H1 (cell line): ENCODE measurements at regions not wholly inside any gene's neighbourhood (a gene's known extent, or its start where the extent isn't known, plus 50 kb on each side); places are given as distances from the start of the nearest gene placed in this dataset.
A peak's percentile ranks its signal among the peaks of the same experiment; 100 is the strongest.

Source experiments
- CTCF ChIA-PET: fragments of 300-600 bp; sonication (Branson Sonifier 250); formaldehyde crosslinking; loops from one replicate; lab custom pipeline; 2021; ENCODE audit not compliant: partially characterized antibody; lab: Charles Lee
- POLR2A ChIA-PET: fragments of 300-600 bp; sonication (Branson Sonifier 250); formaldehyde crosslinking; loops from one replicate; lab custom pipeline; 2021; ENCODE audit warnings: inconsistent platforms; ENCODE audit not compliant: partially characterized antibody; lab: Charles Lee
- DNase-seq, 2 experiments: peaks; one replicate each; pipeline versions ENCODE4 v3.0.0 to v3.0.0-alpha.2; 2010 to 2022; ENCODE audit warnings: low spot score in 2 of 2, low read depth in 1 of 2, mixed read lengths in 1 of 2
- FAIRE-seq: peaks from 2 replicates; lab custom pipeline; 2011; peaks lifted over from hg19 to GRCh38; lab: Jason Lieb, UNC
- H2AFZ ChIP-seq: 2 replicates; pipeline ENCODE4 v1.8.1; 2012; ENCODE audit warnings: low read length, inconsistent platforms
- H2AK5ac ChIP-seq: 2 replicates; pipeline ENCODE4 v1.6.1; 2013; ENCODE audit warnings: low read depth, low read length
- H2BK120ac ChIP-seq: replicated peaks from 2 replicates; pipeline ENCODE3; 2013; ENCODE audit warnings: low read depth, low read length, inconsistent platforms
- H2BK12ac ChIP-seq: 2 replicates; pipeline ENCODE4 v1.6.1; 2013; ENCODE audit warnings: low read depth, low read length
- H2BK15ac ChIP-seq: 2 replicates; pipeline ENCODE4 v1.6.1; 2013; ENCODE audit warnings: low read length
- H2BK20ac ChIP-seq: 2 replicates; pipeline ENCODE4 v1.6.1; 2013; ENCODE audit warnings: low read length
- H2BK5ac ChIP-seq: 2 replicates; pipeline ENCODE4 v1.6.1; 2013; ENCODE audit warnings: low read depth, low read length
- H3K14ac ChIP-seq: 2 replicates; pipeline ENCODE4 v1.6.1; 2013; ENCODE audit warnings: inconsistent platforms; ENCODE audit not compliant: insufficient read length
- H3K18ac ChIP-seq: 2 replicates; pipeline ENCODE4 v1.6.1; 2013; ENCODE audit warnings: low read length; ENCODE audit errors: extremely low read depth
- H3K23ac ChIP-seq: 2 replicates; pipeline ENCODE4 v1.6.1; 2013; ENCODE audit warnings: inconsistent platforms; ENCODE audit not compliant: insufficient read length
- H3K23me2 ChIP-seq: 2 replicates; pipeline ENCODE4 v1.6.1; 2013; ENCODE audit warnings: low read depth, low read length
- H3K27ac ChIP-seq: 2 replicates; pipeline ENCODE4 v1.6.1; 2011; ENCODE audit warnings: low read depth, low read length, inconsistent platforms
- H3K27me3 ChIP-seq, 4 experiments: replicated peaks in 1 of 4; 1 replicate in 1 of 4; 2 replicates in 3 of 4; pipeline versions ENCODE4 v1.6.1 to v1.8.1; 2011 to 2013; ENCODE audit warnings: low read length in 3 of 4, mild to moderate bottlenecking in 3 of 4, inconsistent platforms in 2 of 4, mixed read lengths in 2 of 4, moderate library complexity in 1 of 4; ENCODE audit not compliant: control insufficient read depth in 3 of 4, insufficient read depth in 3 of 4; ENCODE audit errors: extremely low read depth in 1 of 4
- H3K36me3 ChIP-seq, 4 experiments: 2 replicates each; pipeline versions ENCODE4 v1.6.1 to v1.8.1; 2011 to 2013; ENCODE audit warnings: mild to moderate bottlenecking in 4 of 4, low read length in 3 of 4, moderate library complexity in 2 of 4, control low read depth in 1 of 4, inconsistent platforms in 1 of 4; ENCODE audit not compliant: insufficient read depth in 4 of 4, control insufficient read depth in 2 of 4
- H3K4ac ChIP-seq: replicated peaks from 2 replicates; pipeline ENCODE3; 2013; ENCODE audit warnings: low read length, low read depth, mixed read lengths, inconsistent platforms; ENCODE audit not compliant: insufficient read length
- H3K4me1 ChIP-seq, 4 experiments: replicated peaks in 1 of 4; 1 replicate in 1 of 4; 2 replicates in 3 of 4; pipeline versions ENCODE4 v1.6.1 to v1.8.1; 2011 to 2013; ENCODE audit warnings: low read length in 3 of 4, inconsistent platforms in 2 of 4, mixed read lengths in 1 of 4; ENCODE audit not compliant: insufficient read depth in 4 of 4, control insufficient read depth in 3 of 4
- H3K4me2 ChIP-seq, 2 experiments: 2 replicates each; pipeline versions ENCODE4 v1.6.1 to v1.8.1; 2011 to 2013; ENCODE audit warnings: low read depth in 2 of 2, low read length in 2 of 2, control low read depth in 1 of 2, inconsistent platforms in 1 of 2, mild to moderate bottlenecking in 1 of 2; ENCODE audit not compliant: insufficient read depth in 1 of 2
- H3K4me3 ChIP-seq, 4 experiments: fragments of 200-600, 300-600 bp in 1 of 4; sonication (generic), shearing (Covaris generic), sonication (Bioruptor Twin) in 1 of 4; 2 replicates each; pipeline versions ENCODE4 v1.5.1 to v1.8.1; 2011 to 2016; ENCODE audit warnings: low read length in 4 of 4, low read depth in 3 of 4, control low read depth in 2 of 4, inconsistent platforms in 2 of 4, mild to moderate bottlenecking in 2 of 4, mixed read lengths in 1 of 4, moderate library complexity in 1 of 4; ENCODE audit not compliant: insufficient read depth in 2 of 4; ENCODE audit errors: extremely low read depth in 1 of 4
- H3K56ac ChIP-seq: replicated peaks from 2 replicates; pipeline ENCODE3; 2013; ENCODE audit warnings: low read depth, mild to moderate bottlenecking, mixed read lengths, low read length, inconsistent platforms; ENCODE audit not compliant: insufficient read length
- H3K79me1 ChIP-seq: 2 replicates; pipeline ENCODE4 v1.6.1; 2013; ENCODE audit warnings: low read depth, low read length, control low read depth
- H3K79me2 ChIP-seq, 2 experiments: 2 replicates each; pipeline versions ENCODE4 v1.6.1 to v1.8.1; 2012 to 2013; ENCODE audit warnings: low read length in 2 of 2, mild to moderate bottlenecking in 2 of 2, inconsistent platforms in 1 of 2; ENCODE audit not compliant: insufficient read depth in 2 of 2, control insufficient read depth in 1 of 2
- H3K9ac ChIP-seq, 4 experiments: replicated peaks in 1 of 4; 1 replicate in 1 of 4; 2 replicates in 3 of 4; pipeline versions ENCODE4 v1.6.1 to v1.8.1; 2011 to 2013; ENCODE audit warnings: low read depth in 3 of 4, low read length in 3 of 4, control low read depth in 2 of 4, mild to moderate bottlenecking in 2 of 4, moderate library complexity in 2 of 4, inconsistent platforms in 1 of 4; ENCODE audit errors: extremely low read depth in 1 of 4
- H3K9me3 ChIP-seq, 2 experiments: 2 replicates each; pipeline versions ENCODE4 v1.6.1 to v1.8.1; 2012 to 2013; ENCODE audit warnings: mild to moderate bottlenecking in 2 of 2, moderate library complexity in 2 of 2, control low read depth in 1 of 2, inconsistent platforms in 1 of 2, low read depth in 1 of 2, low read length in 1 of 2, mixed read lengths in 1 of 2; ENCODE audit not compliant: insufficient read depth in 2 of 2
- H4K20me1 ChIP-seq, 2 experiments: replicated peaks in 1 of 2; 2 replicates each; pipeline versions ENCODE3 to v1.8.1; 2011 to 2013; ENCODE audit warnings: inconsistent platforms in 2 of 2, low read length in 2 of 2, mild to moderate bottlenecking in 1 of 2; ENCODE audit not compliant: insufficient read depth in 2 of 2, control insufficient read depth in 1 of 2
- H4K5ac ChIP-seq: 2 replicates; pipeline ENCODE4 v1.6.1; 2013; ENCODE audit warnings: low read length, low read depth, mixed read lengths, inconsistent platforms; ENCODE audit not compliant: insufficient read length
- H4K8ac ChIP-seq: 2 replicates; pipeline ENCODE4 v1.8.0; 2013; ENCODE audit warnings: mild to moderate bottlenecking, moderate library complexity, low read length, inconsistent platforms; ENCODE audit not compliant: insufficient read depth; ENCODE audit errors: extremely low read depth
- H4K91ac ChIP-seq: replicated peaks from 2 replicates; pipeline ENCODE3; 2013; ENCODE audit warnings: low read length, mixed read lengths, inconsistent platforms; ENCODE audit not compliant: insufficient read length
- ASH2L ChIP-seq: fragments of 200-600, 300-600 bp; sonication (generic); IDR thresholded peaks from one replicate; pipeline ENCODE4 v1.7.1; 2017; ENCODE audit warnings: low read length
- KDM1A ChIP-seq: fragments of 200-600, 300-600 bp; sonication (generic); IDR thresholded peaks from 2 replicates; pipeline ENCODE4 v1.7.1; 2016; ENCODE audit warnings: mild to moderate bottlenecking, low read length, borderline replicate concordance
- PHF8 ChIP-seq: fragments of 200-600 bp; sonication (generic); conservative IDR thresholded peaks from 2 replicates; pipeline ENCODE4 v1.7.1; 2012; ENCODE audit warnings: low read depth, mild to moderate bottlenecking, inconsistent platforms, low read length, moderate library complexity
- RAD21 ChIP-seq, 2 experiments: IDR thresholded peaks in 1 of 2; conservative IDR thresholded peaks in 1 of 2; 2 replicates each; pipeline ENCODE4 v1.6.1; 2011; ENCODE audit warnings: low read depth in 2 of 2, low read length in 2 of 2, improper control_type of control experiment in 1 of 2, inconsistent platforms in 1 of 2, mild to moderate bottlenecking in 1 of 2, moderate library complexity in 1 of 2
- RNF2 ChIP-seq: fragments of 200-900, 300-1000 bp; sonication (generic); IDR thresholded peaks from 2 replicates; pipeline ENCODE4 v1.7.1; 2016; ENCODE audit warnings: borderline replicate concordance, low read depth, mild to moderate bottlenecking, antibody characterized with exemption, low read length; ENCODE audit not compliant: poor library complexity, severe bottlenecking; ENCODE audit errors: missing control alignments
- SRF ChIP-seq: IDR thresholded peaks from 2 replicates; pipeline ENCODE4 v1.6.1; 2011; ENCODE audit warnings: mild to moderate bottlenecking, low read depth, low read length, moderate library complexity
- WGBS, 2 experiments: shearing (Covaris generic) in 1 of 2; methylation state at CpG; one replicate each; pipeline versions ENCODE4 v1.1.6 to v1.1.7; 2013 to 2015; ENCODE audit warnings: low lambda C conversion rate in 2 of 2, mixed read lengths in 2 of 2, inconsistent platforms in 1 of 2, low coverage in 1 of 2, missing lambda C conversion rate in 1 of 2; ENCODE audit not compliant: insufficient replicate concordance in 2 of 2, insufficient coverage in 1 of 2, insufficient read length in 1 of 2; ENCODE audit errors: extremely low coverage in 1 of 2, missing lambda C conversion rate in 1 of 2; 5-methylcytosine and 5-hydroxymethylcytosine counted together
- TF ChIP-seq, protein P1 (sequence below), 3 experiments: IDR thresholded peaks; 1 replicate in 2 of 3; 2 replicates in 1 of 3; pipeline versions ENCODE4 v1.5.1 to v1.6.1; 2011; ENCODE audit warnings: low read length in 3 of 3, mild to moderate bottlenecking in 3 of 3, inconsistent platforms in 2 of 3, low read depth in 1 of 3, moderate library complexity in 1 of 3; ENCODE audit not compliant: insufficient read depth in 1 of 3; ENCODE audit errors: control extremely low read depth in 1 of 3

DNA sequence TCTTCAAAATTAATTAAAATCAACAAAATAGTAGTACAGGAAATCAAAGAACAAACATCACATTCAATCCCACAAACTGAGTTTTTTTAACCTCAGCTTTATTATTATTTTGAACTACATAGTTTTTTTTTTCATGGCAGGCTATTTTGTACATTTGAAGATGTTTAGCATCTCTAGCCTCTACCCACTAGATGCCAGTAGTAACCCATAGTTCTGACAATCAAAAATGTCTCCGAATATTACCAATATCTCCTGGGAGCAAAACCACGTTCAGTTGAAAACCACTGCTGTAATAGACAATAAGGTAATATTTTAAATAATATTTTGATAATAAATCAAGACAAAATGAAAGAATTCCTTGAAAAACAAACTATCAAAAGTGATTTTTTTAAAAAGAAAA lies 702.6 kb upstream of the LRRTM1 start:
- ChIA-PET POLR2A (no interaction called here), CTCF (interaction anchor here (0.6 to 0.8 kb wide), 3 partner anchors 280 to 1017 kb away, joined by 3 to 7 read pairs (median 3); no protein-coding TSS in a partner anchor)
- FAIRE-seq (no peak), DNase-seq (no peak)
- Histone ChIP-seq H2BK120ac (no peak overlapping the region), H4K91ac (no peak overlapping the region), H4K8ac (no peak overlapping the region), H2BK15ac (no peak overlapping the region), H4K5ac (no peak overlapping the region), H2BK20ac (no peak overlapping the region), H3K27me3 (no peaks in the 10 kb centered on the region), H3K27ac (no peak overlapping the region), H3K9me3 (0 out of 4 replicates have a peak, but pooled peaks cover 0 to 2% of the 10 kb centered on the region in 2 experiments), H3K79me2 (no peaks in the 10 kb centered on the region), H3K4me1 (no peaks in the 10 kb centered on the region), H2BK12ac (no peak overlapping the region), H3K23me2 (no peaks in the 10 kb centered on the region), H2AK5ac (no peak overlapping the region), H3K4ac (no peak overlapping the region), H3K9ac (no peak overlapping the region), H3K79me1 (no peaks in the 10 kb centered on the region), H3K4me3 (no peak overlapping the region), H3K23ac (no peak overlapping the region), H2AFZ (no peak overlapping the region), H3K56ac (no peak overlapping the region), H3K18ac (no peak overlapping the region), H2BK5ac (no peak overlapping the region), H3K4me2 (no peak overlapping the region), H3K14ac (no peak overlapping the region), H4K20me1 (no peaks in the 10 kb centered on the region), H3K36me3 (no peaks in the 10 kb centered on the region)
- TF ChIP-seq RNF2 (no peak), KDM1A (no peak), ASH2L (no peak), RAD21 (IDR thresholded peaks at IDR 0.05 in 1 of 2, conservative IDR thresholded peaks at IDR 0.05 in 1 of 2; ENCODE audit: low read depth in 2 of 2, low read length in 2 of 2) (peak; percentile 59 to 67), SRF (no peak), PHF8 (no peak)
- TF ChIP-seq, protein P1, sequence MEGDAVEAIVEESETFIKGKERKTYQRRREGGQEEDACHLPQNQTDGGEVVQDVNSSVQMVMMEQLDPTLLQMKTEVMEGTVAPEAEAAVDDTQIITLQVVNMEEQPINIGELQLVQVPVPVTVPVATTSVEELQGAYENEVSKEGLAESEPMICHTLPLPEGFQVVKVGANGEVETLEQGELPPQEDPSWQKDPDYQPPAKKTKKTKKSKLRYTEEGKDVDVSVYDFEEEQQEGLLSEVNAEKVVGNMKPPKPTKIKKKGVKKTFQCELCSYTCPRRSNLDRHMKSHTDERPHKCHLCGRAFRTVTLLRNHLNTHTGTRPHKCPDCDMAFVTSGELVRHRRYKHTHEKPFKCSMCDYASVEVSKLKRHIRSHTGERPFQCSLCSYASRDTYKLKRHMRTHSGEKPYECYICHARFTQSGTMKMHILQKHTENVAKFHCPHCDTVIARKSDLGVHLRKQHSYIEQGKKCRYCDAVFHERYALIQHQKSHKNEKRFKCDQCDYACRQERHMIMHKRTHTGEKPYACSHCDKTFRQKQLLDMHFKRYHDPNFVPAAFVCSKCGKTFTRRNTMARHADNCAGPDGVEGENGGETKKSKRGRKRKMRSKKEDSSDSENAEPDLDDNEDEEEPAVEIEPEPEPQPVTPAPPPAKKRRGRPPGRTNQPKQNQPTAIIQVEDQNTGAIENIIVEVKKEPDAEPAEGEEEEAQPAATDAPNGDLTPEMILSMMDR (IDR thresholded peaks at IDR 0.05; ENCODE audit: control extremely low read depth in 1 of 3, insufficient read depth in 1 of 3, low read depth in 1 of 3, low read length in 3 of 3), result peak in 2 of 3 experiments; percentile 13 to 32; a peak in 2 of 4 replicates
- whole genome bisulfite sequencing, 2 experiments, result 84% methylated on average over 2 of the region's 2 CpGs; no CpG with 5 or more reads in 1 of the 2 experiments
